Mesenchymal stem cell (in vitro differentiated cells and primary cell): ENCODE measurements at regions not wholly inside any gene's neighbourhood (a gene's known extent, or its start where the extent isn't known, plus 50 kb on each side); places are given as distances from the start of the nearest gene placed in this dataset.

Experiments used
- DNase-seq: peaks from one replicate; pipeline ENCODE4 v3.0.0-alpha.2; 2013
- H2AFZ ChIP-seq: one replicate; pipeline ENCODE4 v1.6.1; 2013; ENCODE audit warnings: low read depth, mild to moderate bottlenecking, control low read depth, inconsistent platforms, low read length, moderate library complexity
- H2AK5ac ChIP-seq: 2 replicates; pipeline ENCODE4 v1.6.1; 2013; ENCODE audit warnings: low read length, moderate library complexity, mild to moderate bottlenecking, inconsistent platforms; ENCODE audit not compliant: severe bottlenecking
- H2BK120ac ChIP-seq: one replicate; pipeline ENCODE4 v1.6.1; 2013; ENCODE audit warnings: low read depth, mild to moderate bottlenecking, inconsistent platforms, low read length, moderate library complexity
- H2BK12ac ChIP-seq, 2 experiments: one replicate each; pipeline ENCODE4 v1.6.1; 2013; ENCODE audit warnings: inconsistent platforms in 2 of 2, low read length in 2 of 2, mild to moderate bottlenecking in 2 of 2, moderate library complexity in 2 of 2, control low read depth in 1 of 2
- H2BK15ac ChIP-seq: one replicate; pipeline ENCODE4 v1.6.1; 2013; ENCODE audit warnings: mild to moderate bottlenecking, low read depth, inconsistent platforms; ENCODE audit not compliant: poor library complexity, severe bottlenecking
- H2BK5ac ChIP-seq: 2 replicates; pipeline ENCODE4 v1.6.1; 2013; ENCODE audit warnings: low read depth, mild to moderate bottlenecking, low read length, control low read depth, inconsistent platforms; ENCODE audit not compliant: poor library complexity, severe bottlenecking
- H3K14ac ChIP-seq, 2 experiments: one replicate each; pipeline ENCODE4 v1.6.1; 2013; ENCODE audit warnings: inconsistent platforms in 2 of 2, low read length in 2 of 2, control low read depth in 1 of 2, mild to moderate bottlenecking in 1 of 2, moderate library complexity in 1 of 2
- H3K18ac ChIP-seq, 2 experiments: one replicate each; pipeline ENCODE4 v1.6.1; 2013; ENCODE audit warnings: inconsistent platforms in 2 of 2, low read length in 2 of 2, control low read depth in 1 of 2, low read depth in 1 of 2, mild to moderate bottlenecking in 1 of 2
- H3K23ac ChIP-seq, 2 experiments: one replicate each; pipeline ENCODE4 v1.6.1; 2013; ENCODE audit warnings: inconsistent platforms in 2 of 2, low read length in 2 of 2, mild to moderate bottlenecking in 2 of 2, moderate library complexity in 2 of 2, control low read depth in 1 of 2
- H3K27ac ChIP-seq: 2 replicates; pipeline ENCODE4 v1.5.1; 2013; ENCODE audit warnings: mild to moderate bottlenecking, moderate library complexity, low read length, control low read depth, inconsistent platforms; ENCODE audit not compliant: poor library complexity, severe bottlenecking
- H3K27me3 ChIP-seq, 2 experiments: 2 replicates each; pipeline versions ENCODE4 v1.6.1 to v1.7.0; 2013; ENCODE audit warnings: low read length in 2 of 2, mild to moderate bottlenecking in 2 of 2, moderate library complexity in 2 of 2, control low read depth in 1 of 2, inconsistent platforms in 1 of 2; ENCODE audit not compliant: control insufficient read depth in 1 of 2, insufficient read depth in 1 of 2
- H3K36me3 ChIP-seq, 2 experiments: 2 replicates each; pipeline versions ENCODE4 v1.6.1 to v1.7.0; 2013; ENCODE audit warnings: low read length in 2 of 2, control low read depth in 1 of 2, inconsistent platforms in 1 of 2, low read depth in 1 of 2, mild to moderate bottlenecking in 1 of 2; ENCODE audit not compliant: insufficient read depth in 2 of 2, control insufficient read depth in 1 of 2
- H3K4ac ChIP-seq, 2 experiments: one replicate each; pipeline ENCODE4 v1.6.1; 2013; ENCODE audit warnings: inconsistent platforms in 2 of 2, low read length in 2 of 2, mild to moderate bottlenecking in 2 of 2, moderate library complexity in 2 of 2, control low read depth in 1 of 2, low read depth in 1 of 2
- H3K4me1 ChIP-seq: 2 replicates; pipeline ENCODE4 v1.6.1; 2013; ENCODE audit warnings: low read depth, low read length, control low read depth; ENCODE audit not compliant: control insufficient read depth, insufficient read depth
- H3K4me2 ChIP-seq: 2 replicates; pipeline ENCODE4 v1.6.1; 2013; ENCODE audit warnings: low read length, mild to moderate bottlenecking, inconsistent platforms; ENCODE audit not compliant: poor library complexity, severe bottlenecking
- H3K4me3 ChIP-seq, 2 experiments: 2 replicates each; pipeline versions ENCODE4 v1.5.1 to v1.7.0; 2013; ENCODE audit warnings: low read length in 2 of 2, mild to moderate bottlenecking in 2 of 2, control low read depth in 1 of 2, low read depth in 1 of 2; ENCODE audit not compliant: insufficient read depth in 1 of 2
- H3K79me1 ChIP-seq: replicated peaks from 2 replicates; pipeline ENCODE4 v1.6.1; 2013; ENCODE audit warnings: mild to moderate bottlenecking, control low read depth, low read length, inconsistent platforms; ENCODE audit not compliant: poor library complexity, severe bottlenecking
- H3K9ac ChIP-seq: 2 replicates; pipeline ENCODE4 v1.7.0; 2013; ENCODE audit warnings: mild to moderate bottlenecking, low read length, moderate library complexity
- H3K9me3 ChIP-seq: 2 replicates; pipeline ENCODE4 v1.7.0; 2013; ENCODE audit warnings: mild to moderate bottlenecking, low read length; ENCODE audit not compliant: control insufficient read depth
- H4K8ac ChIP-seq: one replicate; pipeline ENCODE4 v1.6.1; 2013; ENCODE audit warnings: inconsistent platforms, mild to moderate bottlenecking, low read length, moderate library complexity
- H4K91ac ChIP-seq: one replicate; pipeline ENCODE4 v1.6.1; 2013; ENCODE audit warnings: mild to moderate bottlenecking, low read length, inconsistent platforms
- WGBS: methylation state at CpG from one replicate; pipeline ENCODE4 v1.1.7; 2013; ENCODE audit warnings: mixed read lengths; 5-methylcytosine and 5-hydroxymethylcytosine counted together

- Histone ChIP-seq H3K9ac (no peak overlapping the region), H2AK5ac (no peak overlapping the region), H3K9me3 (no peaks in the 10 kb centered on the region), H3K23ac (no peak overlapping the region), H4K8ac (no peak overlapping the region), H2AFZ (no peak overlapping the region), H3K4me3 (no peak overlapping the region), H2BK120ac (no peak overlapping the region), H3K4ac (no peak overlapping the region), H3K14ac (no peak overlapping the region), H2BK12ac (no peak overlapping the region), H3K36me3 (no peaks in the 10 kb centered on the region), H2BK5ac (no peak overlapping the region), H3K27me3 (no peaks in the 10 kb centered on the region), H3K79me1 (no peaks in the 10 kb centered on the region), H4K91ac (no peak overlapping the region), H3K4me1 (no peaks in the 10 kb centered on the region), H3K18ac (no peak overlapping the region), H3K4me2 (no peak overlapping the region), H3K27ac (no peak overlapping the region), H2BK15ac (no peak overlapping the region)
- WGBS = 81% methylated on average over 2 of the region's 3 CpGs
- no peak for DNase-seq
Measured at GRCh38 chr1:83769072-83769471, 229.9 kb downstream of the TTLL7 start.

- Histone ChIP-seq H2BK5ac (no peak overlapping the region), H2BK12ac (no peak overlapping the region), H4K91ac (no peak overlapping the region), H3K9me3 (no peaks in the 10 kb centered on the region), H3K14ac (no peak overlapping the region), H3K36me3 (no peaks in the 10 kb centered on the region), H2AK5ac (no peak overlapping the region), H3K79me1 (no peaks in the 10 kb centered on the region), H3K4me1 (no peaks in the 10 kb centered on the region), H3K4me3 (no peak overlapping the region), H3K27me3 (peaks cover 0 to 3% of the 10 kb centered on the region in 2 experiments), H4K8ac (no peak overlapping the region), H3K9ac (no peak overlapping the region), H2BK15ac (no peak overlapping the region), H3K23ac (no peak overlapping the region), H2AFZ (no peak overlapping the region), H3K27ac (no peak overlapping the region), H2BK120ac (no peak overlapping the region), H3K4me2 (no peak overlapping the region), H3K18ac (no peak overlapping the region), H3K4ac (no peak overlapping the region)
- WGBS = 95% methylated on average over 1 of the region's 1 CpG
- DNase-seq = no peak
Measured at GRCh38 chr1:83766241-83766691, 232.7 kb downstream of the TTLL7 start.

GRCh38 chr1:83765125-83765524 lies 233.8 kb downstream of the TTLL7 start:
- Histone ChIP-seq H2AK5ac (no peak overlapping the region), H4K91ac (no peak overlapping the region), H4K8ac (no peak overlapping the region), H3K18ac (no peak overlapping the region), H3K79me1 (no peaks in the 10 kb centered on the region), H3K14ac (no peak overlapping the region), H3K4ac (no peak overlapping the region), H2BK12ac (no peak overlapping the region), H3K23ac (no peak overlapping the region), H3K9ac (no peak overlapping the region), H3K9me3 (no peaks in the 10 kb centered on the region), H2BK5ac (no peak overlapping the region), H3K27ac (no peak overlapping the region), H3K4me3 (no peak overlapping the region), H2AFZ (no peak overlapping the region), H2BK120ac (no peak overlapping the region), H2BK15ac (no peak overlapping the region), H3K4me1 (no peaks in the 10 kb centered on the region), H3K36me3 (no peaks in the 10 kb centered on the region), H3K4me2 (no peak overlapping the region), H3K27me3 (peaks cover 0 to 14% of the 10 kb centered on the region in 2 experiments)
- DNase-seq = no peak
- 80% methylated on average over 2 of the region's 3 CpGs for WGBS

- H4K91ac ChIP-seq = no peak overlapping the region
- H3K4me1 ChIP-seq = no peaks in the 10 kb centered on the region
- no peak overlapping the region for H2BK5ac ChIP-seq
- H2BK12ac ChIP-seq = no peak overlapping the region
- no peaks in the 10 kb centered on the region for H3K79me1 ChIP-seq
- H3K4me3 ChIP-seq = no peak overlapping the region
- no peak overlapping the region for H4K8ac ChIP-seq
- H3K9me3 ChIP-seq = no peaks in the 10 kb centered on the region
- no peak overlapping the region for H3K9ac ChIP-seq
- H3K18ac ChIP-seq = no peak overlapping the region
- no peak overlapping the region for H2AFZ ChIP-seq
- H2BK15ac ChIP-seq = no peak overlapping the region
- H3K14ac ChIP-seq = no peak overlapping the region
- no peak overlapping the region for H3K23ac ChIP-seq
- H2AK5ac ChIP-seq = no peak overlapping the region
- no peaks in the 10 kb centered on the region for H3K36me3 ChIP-seq
- no peak overlapping the region for H3K27ac ChIP-seq
- H2BK120ac ChIP-seq = no peak overlapping the region
- 88% methylated on average over 1 of the region's 2 CpGs for WGBS
- H3K4ac ChIP-seq = no peak overlapping the region
- DNase-seq = no peak
- peaks cover 0 to 17% of the 10 kb centered on the region in 2 experiments for H3K27me3 ChIP-seq
- no peak overlapping the region for H3K4me2 ChIP-seq
Measured at GRCh38 chr1:83764209-83764608, 234.7 kb downstream of the TTLL7 start.
